OCI-LY7 (cell line): ENCODE measurements at regions not wholly inside any gene's neighbourhood (a gene's known extent, or its start where the extent isn't known, plus 50 kb on each side); places are given as distances from the start of the nearest gene placed in this dataset.

Source experiments
- BruUV-seq: library from RNA; stranded (reverse); fragments of 400-500 nt; replicated peaks from 2 replicates; lab custom pipeline; 2021; lab: Mats Ljungman, UMichigan
- CTCF ChIA-PET: fragments of 300-600 bp; sonication (Branson Sonifier 250); formaldehyde crosslinking; loops from one replicate; lab custom pipeline; 2022; ENCODE audit warnings: antibody characterized with exemption; ENCODE audit not compliant: unreplicated experiment; lab: Charles Lee
- POLR2A ChIA-PET: fragments of 300-600 bp; sonication (Branson Sonifier 250); formaldehyde crosslinking; loops from one replicate; lab custom pipeline; 2022; ENCODE audit warnings: antibody characterized with exemption; lab: Charles Lee
- DNase-seq: peaks from one replicate; pipeline ENCODE4 v3.0.0-alpha.2; 2015; ENCODE audit warnings: low spot score
- H2AFZ ChIP-seq: fragments of 200-600 bp; sonication (generic), shearing (Covaris generic); 2 replicates; pipeline ENCODE4 v1.6.1; 2014; ENCODE audit warnings: mild to moderate bottlenecking, antibody characterized with exemption, low read length, moderate library complexity
- H3K27ac ChIP-seq: fragments of 200-600 bp; sonication (generic); 2 replicates; pipeline ENCODE4 v1.5.1; 2014; ENCODE audit warnings: mixed run types, low read depth, mild to moderate bottlenecking, moderate library complexity, low read length, inconsistent platforms; ENCODE audit not compliant: poor library complexity, severe bottlenecking
- H3K36me3 ChIP-seq: fragments of 200-600 bp; sonication (generic); 2 replicates; pipeline ENCODE4 v1.6.1; 2014; ENCODE audit warnings: mild to moderate bottlenecking, antibody characterized with exemption, low read length, moderate library complexity, mixed read lengths; ENCODE audit not compliant: insufficient read depth
- H3K4me1 ChIP-seq: fragments of 200-600 bp; sonication (generic); 2 replicates; pipeline ENCODE4 v1.5.1; 2014; ENCODE audit warnings: mild to moderate bottlenecking, low read length; ENCODE audit not compliant: insufficient read depth, poor library complexity, severe bottlenecking
- H3K4me2 ChIP-seq: fragments of 200-600 bp; sonication (generic); 2 replicates; pipeline ENCODE4 v1.6.1; 2014; ENCODE audit warnings: mild to moderate bottlenecking, low read length
- H3K4me3 ChIP-seq: fragments of 200-600 bp; sonication (generic); 2 replicates; pipeline ENCODE4 v1.5.1; 2014; ENCODE audit warnings: mild to moderate bottlenecking, low read depth, low read length; ENCODE audit not compliant: poor library complexity, severe bottlenecking
- H3K79me2 ChIP-seq: fragments of 200-600 bp; sonication (generic); 2 replicates; pipeline ENCODE4 v1.6.1; 2016; ENCODE audit warnings: low read depth, mild to moderate bottlenecking, low read length, moderate library complexity, mixed read lengths; ENCODE audit not compliant: insufficient read depth
- H3K9me2 ChIP-seq: fragments of 200-600 bp; sonication (generic); 2 replicates; pipeline ENCODE4 v1.6.1; 2016; ENCODE audit warnings: mild to moderate bottlenecking, low read length, mixed read lengths; ENCODE audit not compliant: insufficient read depth
- H3K9me3 ChIP-seq: fragments of 200-600 bp; sonication (generic); 2 replicates; pipeline ENCODE4 v1.6.1; 2014; ENCODE audit warnings: mild to moderate bottlenecking, mixed run types, low read length, mixed read lengths
- H4K20me1 ChIP-seq: fragments of 200-600 bp; sonication (generic); 2 replicates; pipeline ENCODE4 v1.6.1; 2014; ENCODE audit warnings: mild to moderate bottlenecking, antibody characterized with exemption, low read length, moderate library complexity, mixed read lengths; ENCODE audit not compliant: insufficient read depth
- CTCF ChIP-seq: fragments of 200-600 bp; sonication (generic); conservative IDR thresholded peaks from 2 replicates; pipeline ENCODE4 v1.5.1; 2014; ENCODE audit warnings: mild to moderate bottlenecking, antibody characterized with exemption, low read length, moderate library complexity, mixed read lengths
- EZH2phosphoT487 ChIP-seq: fragments of 200-600 bp; sonication (generic); IDR thresholded peaks from 2 replicates; pipeline ENCODE4 v1.6.1; 2018; ENCODE audit warnings: low read depth, borderline replicate concordance, mild to moderate bottlenecking, mixed run types, antibody characterized with exemption, low read length, moderate library complexity, mixed read lengths
- intact Hi-C: fragments of 100-400 bp; cut with micrococcal nuclease; formaldehyde crosslinking; loops from one replicate; pipeline ENCODE4 v1.10.0; 2022; ENCODE audit not compliant: unreplicated experiment

- no peaks in the 10 kb centered on the region for H3K9me3 ChIP-seq
- no peaks in the 10 kb centered on the region for H3K4me1 ChIP-seq
- H3K9me2 ChIP-seq: no peaks in the 10 kb centered on the region
- H3K4me3 ChIP-seq: no peak overlapping the region
- no peaks in the 10 kb centered on the region for H3K79me2 ChIP-seq
- POLR2A ChIA-PET: no interaction called here
- H3K36me3 ChIP-seq: no peaks in the 10 kb centered on the region
- intact Hi-C loops: no loop called here
- no peak overlapping the region for H2AFZ ChIP-seq
- CTCF ChIA-PET: no interaction called here
- H3K4me2 ChIP-seq: no peak overlapping the region
- H4K20me1 ChIP-seq: no peaks in the 10 kb centered on the region
- no TSS peak for BruUV-seq
- DNase-seq: no peak
- H3K27ac ChIP-seq: no peak overlapping the region
- TF ChIP-seq CTCF (no peak), EZH2phosphoT487 (no peak)
Measured at GRCh38 chr2:104638859-104639202, 215.1 kb upstream of the POU3F3 start.

GRCh38 chr2:104641786-104642185 is 212.1 kb upstream of the POU3F3 start:
- Histone ChIP-seq H3K4me2 (no peak overlapping the region), H3K79me2 (no peaks in the 10 kb centered on the region), H3K27ac (no peak overlapping the region), H3K9me2 (no peaks in the 10 kb centered on the region), H3K9me3 (no peaks in the 10 kb centered on the region), H4K20me1 (no peaks in the 10 kb centered on the region), H3K4me1 (no peaks in the 10 kb centered on the region), H3K4me3 (no peak overlapping the region), H3K36me3 (no peaks in the 10 kb centered on the region), H2AFZ (no peak overlapping the region)
- no TSS peak for BruUV-seq
- intact Hi-C loops: no loop called here
- CTCF ChIA-PET: no interaction called here
- TF ChIP-seq EZH2phosphoT487 (no peak), CTCF (no peak)
- DNase-seq: no peak
- POLR2A ChIA-PET: no interaction called here

- Histone ChIP-seq H3K27ac (no peak overlapping the region), H3K9me3 (no peaks in the 10 kb centered on the region), H3K9me2 (no peaks in the 10 kb centered on the region), H2AFZ (no peak overlapping the region), H3K4me1 (no peaks in the 10 kb centered on the region), H3K4me2 (no peak overlapping the region), H3K36me3 (no peaks in the 10 kb centered on the region), H3K79me2 (no peaks in the 10 kb centered on the region), H4K20me1 (no peaks in the 10 kb centered on the region), H3K4me3 (no peak overlapping the region)
- TF ChIP-seq CTCF (no peak), EZH2phosphoT487 (no peak)
- ChIA-PET POLR2A (no interaction called here), CTCF (no interaction called here)
- BruUV-seq: no TSS peak
- intact Hi-C loops: no loop called here
- DNase-seq: no peak
Measured at GRCh38 chr2:104648376-104648775, 205.5 kb upstream of the POU3F3 start.
